ENCODE measurements at regions not wholly inside any gene's neighbourhood (a gene's known extent, or its start where the extent isn't known, plus 50 kb on each side); places are given as distances from the start of the nearest gene placed in this dataset.

DNA sequence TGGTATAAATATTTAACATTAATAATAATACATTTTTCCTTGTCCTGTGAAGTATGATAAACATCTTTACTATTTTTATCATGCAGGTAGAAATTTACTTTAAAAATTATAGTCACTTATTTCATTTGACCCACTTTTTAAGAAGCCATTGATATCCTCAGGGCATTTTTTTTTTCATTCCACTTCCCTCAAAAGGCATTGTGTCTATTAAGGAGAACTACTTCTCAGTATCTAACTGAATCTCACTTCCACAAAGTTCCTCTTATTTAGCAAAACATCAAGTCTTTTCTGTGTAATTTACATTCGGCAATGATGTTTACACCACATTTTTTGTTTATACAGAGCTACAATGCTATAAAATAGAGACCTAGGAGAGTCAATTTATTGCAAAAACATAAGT, 388.2 kb upstream of the AKR1E2 start:
- TF ChIP-seq, protein P1, sequence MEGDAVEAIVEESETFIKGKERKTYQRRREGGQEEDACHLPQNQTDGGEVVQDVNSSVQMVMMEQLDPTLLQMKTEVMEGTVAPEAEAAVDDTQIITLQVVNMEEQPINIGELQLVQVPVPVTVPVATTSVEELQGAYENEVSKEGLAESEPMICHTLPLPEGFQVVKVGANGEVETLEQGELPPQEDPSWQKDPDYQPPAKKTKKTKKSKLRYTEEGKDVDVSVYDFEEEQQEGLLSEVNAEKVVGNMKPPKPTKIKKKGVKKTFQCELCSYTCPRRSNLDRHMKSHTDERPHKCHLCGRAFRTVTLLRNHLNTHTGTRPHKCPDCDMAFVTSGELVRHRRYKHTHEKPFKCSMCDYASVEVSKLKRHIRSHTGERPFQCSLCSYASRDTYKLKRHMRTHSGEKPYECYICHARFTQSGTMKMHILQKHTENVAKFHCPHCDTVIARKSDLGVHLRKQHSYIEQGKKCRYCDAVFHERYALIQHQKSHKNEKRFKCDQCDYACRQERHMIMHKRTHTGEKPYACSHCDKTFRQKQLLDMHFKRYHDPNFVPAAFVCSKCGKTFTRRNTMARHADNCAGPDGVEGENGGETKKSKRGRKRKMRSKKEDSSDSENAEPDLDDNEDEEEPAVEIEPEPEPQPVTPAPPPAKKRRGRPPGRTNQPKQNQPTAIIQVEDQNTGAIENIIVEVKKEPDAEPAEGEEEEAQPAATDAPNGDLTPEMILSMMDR (IDR thresholded peaks at IDR 0.05), result no peak
- no peak for TF ChIP-seq EP300 (IDR thresholded peaks at IDR 0.05; ENCODE audit: low read depth)
- no peak for TF ChIP-seq POLR2A (IDR thresholded peaks at IDR 0.05)
- TF ChIP-seq POLR2AphosphoS5 (IDR thresholded peaks at IDR 0.05), result no peak
- WGBS, 2 donors (ENCODE audit: low coverage in 1 of 2), result 50 to 65% methylated on average over 1 of the region's 1 CpG
- Histone ChIP-seq H3K9me3 (peaks cover 0 to 3% of the 10 kb centered on the region in 2 donors), H3K36me3 (no peaks in the 10 kb centered on the region), H3K27me3 (no peaks in the 10 kb centered on the region), H3K4me3 (no peak overlapping the region), H3K4me1 (no peaks in the 10 kb centered on the region), H3K27ac (no peak overlapping the region)
- in situ Hi-C loops (cut with MboI; ENCODE audit: low pct_ligation_motif_present in 1 of 4, low pct_unique_long_range_greater_than_20kb in 1 of 4, low sequenced_read_pairs in 3 of 4) (no loop called here), intact Hi-C loops (cut with DNase I; ENCODE audit: low total_unique reads) (no loop called here)
- DNase-seq, result no peak

DNA sequence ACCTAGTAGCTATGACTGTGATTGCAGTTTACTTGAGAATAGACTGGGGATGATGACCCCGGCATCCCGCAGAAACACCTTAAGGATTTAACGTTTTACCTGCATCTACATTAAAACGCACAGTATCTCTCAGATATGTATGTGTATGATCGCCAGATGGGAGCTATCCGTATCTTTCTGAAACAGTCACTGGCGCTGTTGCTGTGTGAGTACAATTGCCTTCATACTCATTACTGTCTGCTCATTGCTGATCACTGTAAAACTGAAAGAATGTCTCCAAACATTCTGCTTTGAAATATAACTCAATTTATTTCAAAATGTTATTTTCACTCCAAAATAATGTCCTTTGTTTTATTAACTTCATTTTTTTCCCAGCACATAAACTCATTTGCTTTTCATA, 388.9 kb upstream of the AKR1E2 start:
- no peak for DNase-seq
- H3K4me1 ChIP-seq, result no peaks in the 10 kb centered on the region
- H3K27ac ChIP-seq, result no peak overlapping the region
- intact Hi-C loops (cut with DNase I; ENCODE audit: low total_unique reads), result no loop called here
- no peaks in the 10 kb centered on the region for H3K27me3 ChIP-seq
- TF ChIP-seq POLR2AphosphoS5 (IDR thresholded peaks at IDR 0.05), result no peak
- no peak for TF ChIP-seq EP300 (IDR thresholded peaks at IDR 0.05; ENCODE audit: low read depth)
- TF ChIP-seq, protein P1 (IDR thresholded peaks at IDR 0.05), result no peak
- TF ChIP-seq POLR2A (IDR thresholded peaks at IDR 0.05), result no peak
- in situ Hi-C loops (cut with MboI; ENCODE audit: low pct_ligation_motif_present in 1 of 4, low pct_unique_long_range_greater_than_20kb in 1 of 4, low sequenced_read_pairs in 3 of 4), result no loop called here
- no peaks in the 10 kb centered on the region for H3K9me3 ChIP-seq
- H3K4me3 ChIP-seq, result no peak overlapping the region
- H3K36me3 ChIP-seq, result no peaks in the 10 kb centered on the region
- WGBS, 2 donors (ENCODE audit: low coverage in 1 of 2), result 82 to 100% methylated on average over 2 to 7 of the region's 7 CpGs

DNA sequence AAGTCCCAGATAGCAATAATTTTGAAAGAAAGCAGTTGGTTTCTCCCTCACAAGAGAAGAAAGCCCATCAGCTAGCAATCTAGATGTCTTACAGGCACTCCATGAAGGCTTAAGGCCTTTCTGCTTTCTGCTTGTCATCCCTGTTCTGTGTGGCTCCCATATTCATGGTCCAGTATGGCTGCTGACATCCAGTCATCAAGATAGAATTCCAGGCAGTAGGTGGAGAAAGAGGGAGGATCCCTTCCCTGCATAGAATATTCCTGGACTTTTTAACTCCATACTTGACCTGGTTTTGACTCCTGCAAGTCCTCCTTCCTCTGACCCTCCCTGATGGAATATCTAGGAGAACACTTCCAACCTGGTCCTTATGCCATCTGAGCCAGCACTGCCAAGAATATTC, 389.9 kb upstream of the AKR1E2 start:
- no peaks in the 10 kb centered on the region for H3K27me3 ChIP-seq
- intact Hi-C loops (cut with DNase I; ENCODE audit: low total_unique reads) (no loop called here), in situ Hi-C loops (cut with MboI; ENCODE audit: low pct_ligation_motif_present in 1 of 4, low pct_unique_long_range_greater_than_20kb in 1 of 4, low sequenced_read_pairs in 3 of 4) (no loop called here)
- no peaks in the 10 kb centered on the region for H3K36me3 ChIP-seq
- H3K27ac ChIP-seq, result no peak overlapping the region
- no peaks in the 10 kb centered on the region for H3K9me3 ChIP-seq
- no peak for DNase-seq
- no peak overlapping the region for H3K4me3 ChIP-seq
- TF ChIP-seq POLR2AphosphoS5 (IDR thresholded peaks at IDR 0.05), result no peak
- no peaks in the 10 kb centered on the region for H3K4me1 ChIP-seq

DNA sequence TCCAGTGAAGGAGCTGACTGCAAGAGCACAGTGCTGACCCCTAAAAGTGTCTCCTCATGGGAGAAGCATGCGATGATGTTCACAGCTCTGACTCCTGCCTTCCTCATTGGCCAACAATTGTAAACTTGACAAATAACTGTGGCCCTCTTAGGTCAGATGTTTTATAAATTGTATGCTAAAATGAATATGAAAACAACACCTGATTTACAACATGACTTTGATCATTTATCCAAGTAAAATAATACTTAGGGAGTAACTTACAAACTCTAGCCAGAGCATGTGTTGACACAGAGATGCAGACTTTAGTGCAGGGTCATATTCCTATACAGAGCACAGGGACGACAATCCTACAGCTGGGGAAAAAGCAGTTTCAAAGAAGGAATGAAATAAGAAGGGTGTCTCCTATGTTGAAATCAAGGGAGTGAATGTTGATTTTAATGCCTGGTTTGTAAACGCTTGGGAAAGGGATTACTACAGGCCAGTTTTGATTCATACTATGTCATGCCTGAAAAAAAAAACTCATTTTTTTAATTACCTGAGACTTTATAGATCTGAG, 391.4 kb upstream of the AKR1E2 start:
- Histone ChIP-seq H3K36me3 (no peaks in the 10 kb centered on the region), H3K4me1 (no peaks in the 10 kb centered on the region), H3K9me3 (no peaks in the 10 kb centered on the region), H3K27me3 (no peaks in the 10 kb centered on the region), H3K4me3 (no peak overlapping the region), H3K27ac (no peak overlapping the region)
- intact Hi-C loops (cut with DNase I; ENCODE audit: low total_unique reads) (no loop called here), in situ Hi-C loops (cut with MboI; ENCODE audit: low pct_ligation_motif_present in 1 of 4, low pct_unique_long_range_greater_than_20kb in 1 of 4, low sequenced_read_pairs in 3 of 4) (no loop called here)
- no peak for TF ChIP-seq POLR2A (IDR thresholded peaks at IDR 0.05)
- WGBS, 2 donors (ENCODE audit: low coverage in 1 of 2), result 64 to 65% methylated on average over 2 to 3 of the region's 3 CpGs
- DNase-seq, result no peak

DNA sequence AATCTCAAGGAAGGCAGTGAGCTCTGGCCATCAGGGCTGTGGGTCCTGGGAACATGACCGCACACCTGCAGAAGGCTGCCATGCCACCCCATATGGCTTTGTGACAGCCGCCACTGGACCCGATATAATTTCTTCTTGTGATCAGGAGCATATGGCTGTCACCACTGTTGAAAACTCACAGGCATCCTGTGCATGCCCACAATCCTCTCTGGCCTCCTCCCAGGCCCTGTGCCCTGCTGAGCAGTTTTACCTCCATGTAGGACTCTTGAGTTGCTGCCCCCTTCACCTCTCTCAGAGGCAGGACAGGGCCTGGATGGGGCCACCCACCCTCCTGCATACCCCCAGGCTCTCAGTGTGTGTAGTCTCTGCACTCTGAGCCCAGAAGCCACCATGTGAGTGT, 391.9 kb upstream of the AKR1E2 start:
- Histone ChIP-seq H3K27ac (no peak overlapping the region), H3K36me3 (no peaks in the 10 kb centered on the region), H3K9me3 (no peaks in the 10 kb centered on the region), H3K4me1 (no peaks in the 10 kb centered on the region), H3K27me3 (no peaks in the 10 kb centered on the region), H3K4me3 (no peak overlapping the region)
- in situ Hi-C loops (cut with MboI; ENCODE audit: low pct_ligation_motif_present in 1 of 4, low pct_unique_long_range_greater_than_20kb in 1 of 4, low sequenced_read_pairs in 3 of 4), result no loop called here
- 100% methylated on average over 1 to 3 of the region's 3 CpGs for WGBS, 2 donors (ENCODE audit: low coverage in 1 of 2)
- intact Hi-C loops (cut with DNase I; ENCODE audit: low total_unique reads), result no loop called here
- TF ChIP-seq, protein P1 (IDR thresholded peaks at IDR 0.05), result no peak
- no peak for TF ChIP-seq POLR2AphosphoS5 (IDR thresholded peaks at IDR 0.05)
- TF ChIP-seq EP300 (IDR thresholded peaks at IDR 0.05; ENCODE audit: low read depth), result no peak
- TF ChIP-seq POLR2A (IDR thresholded peaks at IDR 0.05), result no peak
- no peak for DNase-seq
